GM18909 (cell line): ENCODE measurements at regions not wholly inside any gene's neighbourhood (a gene's known extent, or its start where the extent isn't known, plus 50 kb on each side); places are given as distances from the start of the nearest gene placed in this dataset.
A peak's percentile ranks its signal among the peaks of the same experiment; 100 is the strongest.

Experiments used
- ATAC-seq: cut with Tn5 transposase; IDR thresholded peaks from one replicate; pipeline ENCODE4 v1.9.1; 2021; ENCODE audit warnings: mild to moderate bottlenecking; ENCODE audit not compliant: unreplicated experiment, poor library complexity

DNA sequence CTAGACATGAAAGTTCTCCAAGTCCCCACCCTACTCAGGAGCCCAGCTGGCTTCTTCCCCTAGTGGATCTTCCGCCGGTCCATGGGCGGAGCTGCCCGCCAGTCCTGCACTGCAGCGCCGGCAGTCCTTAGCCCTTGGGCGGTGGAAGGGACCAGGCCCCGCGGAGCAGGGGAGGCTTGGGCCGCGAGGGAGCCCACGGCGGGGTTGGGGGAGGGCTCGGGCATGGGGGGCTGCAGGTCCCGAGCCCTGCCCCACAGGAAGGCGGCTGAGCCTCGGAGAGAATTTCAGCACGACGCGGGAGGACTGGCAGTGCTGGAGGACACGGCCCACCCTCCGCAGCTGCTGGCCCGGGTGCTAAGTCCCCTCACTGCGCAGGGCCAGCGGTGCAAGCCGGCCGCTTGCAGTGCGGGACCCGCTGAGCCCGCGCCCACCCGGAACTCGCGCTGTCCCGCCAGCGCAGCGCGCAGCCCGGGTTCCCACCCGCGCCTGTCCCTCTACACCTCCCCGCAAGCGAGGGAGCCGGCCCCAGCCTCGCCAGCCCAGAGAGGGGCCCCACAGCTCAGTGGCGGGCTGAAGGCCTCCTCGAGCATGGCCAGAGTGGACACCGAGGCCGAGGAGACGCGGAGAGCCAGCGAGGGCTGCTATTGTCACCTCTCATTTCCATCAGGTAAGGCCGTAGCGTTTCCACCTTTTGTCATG, 1398.6 kb downstream of the MRPL39 start:
- ATAC-seq = no peak

DNA sequence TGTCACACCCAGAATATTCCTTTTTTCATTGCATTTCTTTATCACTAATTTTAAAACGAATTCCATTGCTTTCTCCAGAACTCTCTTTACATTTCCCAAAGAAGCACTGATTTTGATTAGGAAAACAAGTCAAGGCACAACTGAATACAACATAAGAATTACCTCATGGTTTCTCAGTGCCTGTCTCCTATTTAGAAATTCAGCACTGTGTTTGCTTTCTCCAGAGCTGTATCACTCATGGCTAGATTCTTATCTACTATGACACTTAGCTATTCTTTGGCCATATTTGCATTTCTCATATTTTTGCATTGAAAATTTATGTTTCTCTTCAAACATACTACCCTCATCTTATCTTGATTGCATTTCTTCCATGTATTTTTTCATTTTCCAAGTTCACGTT, 1402.0 kb downstream of the MRPL39 start:
- no peak for ATAC-seq

DNA sequence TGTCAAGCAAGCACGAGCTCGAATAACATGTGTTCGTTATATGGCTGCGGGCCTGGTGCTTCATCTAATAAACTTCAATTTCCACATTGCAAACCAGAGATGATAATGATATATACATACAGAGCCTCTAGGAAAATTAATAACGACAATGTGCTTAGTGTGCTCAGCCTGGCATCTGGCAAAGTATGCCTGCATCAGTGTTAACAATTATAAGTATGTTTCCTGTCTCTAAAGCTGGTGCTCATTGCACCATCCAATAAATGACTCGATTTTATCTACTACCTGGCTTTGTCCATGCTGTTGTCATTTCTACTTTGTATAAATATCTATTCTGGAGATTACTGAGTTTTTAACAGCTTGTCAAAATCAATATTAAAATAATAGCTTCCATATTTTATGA, 1402.6 kb downstream of the MRPL39 start:
- ATAC-seq = no peak

DNA sequence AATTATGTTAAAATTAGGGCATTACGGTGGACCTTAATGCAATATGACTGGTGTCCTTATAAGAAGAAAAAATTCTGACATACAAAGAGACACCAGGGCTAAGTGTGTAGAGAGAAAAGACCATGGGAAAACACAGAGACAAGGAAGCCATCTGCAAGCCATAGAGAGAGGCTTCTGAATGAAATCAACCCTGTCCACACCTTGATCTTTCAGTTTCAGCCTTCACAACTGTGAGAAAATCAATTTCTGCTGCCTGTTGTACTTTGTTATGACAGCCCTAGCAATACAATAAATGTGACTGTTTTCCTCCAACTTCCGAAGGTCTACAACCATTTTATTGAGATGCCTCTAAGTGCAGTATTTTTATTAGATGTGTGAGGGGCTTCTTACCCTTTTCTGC, 1407.2 kb downstream of the MRPL39 start:
- ATAC-seq = peak; percentile 75

DNA sequence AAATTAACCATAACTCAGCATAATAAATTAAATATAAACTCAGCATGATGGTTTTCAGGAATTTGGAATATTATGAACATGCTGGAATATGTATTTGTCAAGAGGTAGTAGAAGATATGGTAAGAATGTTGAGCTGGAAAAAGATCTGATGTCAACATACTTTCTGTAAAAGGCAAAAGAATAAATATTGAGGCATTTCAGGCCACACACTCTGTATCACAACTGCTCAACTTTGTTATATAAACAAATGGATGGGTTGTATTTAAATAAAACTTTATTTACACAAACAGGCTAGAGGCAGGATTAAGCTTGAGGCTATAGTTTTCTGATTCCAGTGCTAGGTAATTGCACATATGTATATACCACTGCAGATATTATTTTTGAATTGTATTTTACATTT, 1409.4 kb downstream of the MRPL39 start:
- ATAC-seq = no peak

DNA sequence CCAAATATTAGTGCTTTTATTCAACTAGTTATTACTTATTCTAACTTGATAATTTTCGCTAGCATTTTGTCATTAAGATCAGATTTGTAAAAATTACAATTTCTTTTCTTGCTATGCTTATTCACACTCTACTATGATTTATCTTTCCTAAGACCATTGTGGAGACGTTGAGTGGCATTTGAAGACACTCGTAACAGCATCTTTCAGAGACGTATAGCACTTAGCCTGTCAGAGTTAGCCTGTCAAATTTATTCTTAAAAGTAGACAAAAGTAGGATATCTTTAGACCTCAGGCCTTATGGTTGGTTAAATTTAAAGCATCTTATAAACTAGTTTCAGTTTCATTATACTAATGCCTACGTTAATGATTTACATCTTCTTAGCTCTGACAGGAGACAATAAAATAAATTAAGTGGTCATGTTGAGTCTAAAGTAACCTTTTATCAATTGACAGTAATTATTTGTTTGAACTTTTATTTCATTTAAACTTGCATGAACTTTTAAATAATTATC, 1410.1 kb downstream of the MRPL39 start:
- ATAC-seq = peak; percentile 85

DNA sequence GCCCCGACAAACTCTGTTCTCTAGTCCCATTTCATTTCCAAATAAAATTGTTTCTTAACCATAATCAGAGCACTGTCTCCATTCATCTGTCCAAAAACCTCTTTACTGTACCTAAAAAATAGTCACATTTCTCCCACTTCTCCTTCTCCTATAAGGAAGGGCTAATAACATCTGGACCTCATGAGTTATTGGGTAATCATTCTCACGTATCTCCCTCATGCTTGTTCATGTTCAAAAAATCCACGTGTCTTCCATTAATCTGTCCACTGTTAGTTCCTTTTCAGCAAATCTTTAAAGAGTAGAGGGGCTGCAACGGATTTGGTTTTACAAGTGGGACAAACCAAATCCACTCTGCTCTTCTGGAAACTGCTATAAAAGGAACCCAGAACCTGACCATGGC, 1418.8 kb downstream of the MRPL39 start:
- ATAC-seq = no peak

DNA sequence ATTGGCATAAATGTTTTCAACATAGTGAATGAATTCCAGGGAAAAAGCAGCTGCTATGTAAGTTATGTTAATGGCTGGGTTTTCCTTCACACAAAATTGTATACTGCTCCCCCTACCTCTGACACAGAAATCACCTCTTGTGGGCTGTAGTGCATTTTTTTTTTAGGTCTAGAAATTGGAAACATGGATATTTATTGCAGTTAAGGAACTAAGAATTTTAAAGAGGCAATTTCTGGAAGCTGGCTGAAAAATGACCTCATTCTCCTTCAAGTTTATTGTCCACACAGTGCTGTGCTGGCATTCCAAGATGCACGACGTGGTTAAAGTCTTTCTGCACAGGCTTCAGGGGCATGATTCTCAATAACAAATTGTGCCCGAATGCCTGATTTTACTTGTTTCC, 1424.2 kb downstream of the MRPL39 start:
- no peak for ATAC-seq

DNA sequence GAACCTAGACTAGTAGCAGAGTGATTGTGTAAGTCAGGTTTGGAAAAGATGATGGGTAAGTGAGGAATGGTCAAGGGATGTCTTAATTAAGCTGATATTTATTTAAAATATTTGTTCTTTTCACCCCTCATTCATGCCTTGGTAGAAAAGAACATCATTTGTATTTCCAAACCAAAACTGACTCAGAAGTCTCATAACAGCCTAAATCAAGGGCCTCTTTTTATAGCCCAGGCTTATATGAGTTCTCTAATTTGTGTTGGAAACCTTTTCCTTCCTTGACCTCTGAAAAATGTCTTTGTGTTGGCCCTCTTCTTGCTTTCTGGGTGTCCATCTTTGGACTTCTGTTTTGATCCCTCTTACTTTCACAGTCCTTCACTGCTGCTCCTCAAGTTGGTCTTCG, 1428.2 kb downstream of the MRPL39 start:
- ATAC-seq = no peak

DNA sequence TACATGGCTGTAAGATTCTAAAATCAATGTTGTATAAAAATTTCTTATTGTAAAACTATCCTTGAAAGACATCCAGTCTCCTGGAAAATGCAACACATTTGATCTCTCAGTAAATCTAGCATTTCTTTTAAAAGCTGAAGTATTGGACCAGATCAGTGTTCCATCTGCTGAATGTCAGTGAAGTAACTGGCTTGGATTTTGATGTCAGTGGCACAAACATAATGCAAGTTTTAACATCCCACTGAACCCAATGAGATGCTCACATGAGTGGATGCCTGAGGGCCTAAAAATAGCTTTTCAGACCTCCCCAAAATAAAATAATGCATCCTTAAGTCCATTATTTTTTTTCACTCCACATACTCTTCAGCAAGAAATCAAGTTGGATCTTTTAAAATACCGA, 1432.2 kb downstream of the MRPL39 start:
- no peak for ATAC-seq

DNA sequence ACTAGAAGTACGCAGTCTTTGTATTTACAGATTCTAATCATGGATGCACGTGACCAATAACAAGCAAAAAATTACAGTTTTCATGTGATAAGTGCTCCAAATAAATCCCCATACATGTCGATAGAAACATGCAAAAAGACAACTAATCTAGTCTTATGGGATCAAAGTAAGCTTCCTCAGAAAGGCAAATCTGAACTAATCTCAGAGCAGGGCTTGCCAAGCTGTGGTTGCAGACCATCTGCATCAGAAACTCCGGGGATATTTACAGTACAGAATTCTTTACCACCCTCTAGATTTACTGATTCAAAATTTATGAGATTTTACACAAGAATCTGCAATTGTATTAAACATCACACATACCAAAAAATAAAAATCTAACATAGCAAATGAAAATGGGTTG, 1435.5 kb downstream of the MRPL39 start:
- ATAC-seq = no peak

DNA sequence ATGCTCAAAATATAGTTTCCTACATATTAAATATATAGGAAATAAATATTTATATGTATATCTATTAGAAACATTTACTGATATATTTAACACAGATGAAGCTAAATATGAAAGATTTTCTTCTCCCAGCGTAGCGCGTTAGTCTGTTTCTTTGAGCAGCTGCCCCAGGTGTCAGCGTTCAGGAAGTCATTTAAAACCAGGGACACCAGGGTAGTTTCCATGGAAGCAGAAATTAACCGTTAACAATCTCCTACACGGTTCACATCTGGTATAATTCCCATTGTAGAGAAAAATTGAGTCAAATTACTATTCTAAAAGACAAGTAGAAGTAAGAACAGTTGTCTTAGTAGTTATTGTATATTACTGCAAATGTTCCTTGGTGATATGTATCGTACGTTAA, 1443.7 kb downstream of the MRPL39 start:
- ATAC-seq = no peak

DNA sequence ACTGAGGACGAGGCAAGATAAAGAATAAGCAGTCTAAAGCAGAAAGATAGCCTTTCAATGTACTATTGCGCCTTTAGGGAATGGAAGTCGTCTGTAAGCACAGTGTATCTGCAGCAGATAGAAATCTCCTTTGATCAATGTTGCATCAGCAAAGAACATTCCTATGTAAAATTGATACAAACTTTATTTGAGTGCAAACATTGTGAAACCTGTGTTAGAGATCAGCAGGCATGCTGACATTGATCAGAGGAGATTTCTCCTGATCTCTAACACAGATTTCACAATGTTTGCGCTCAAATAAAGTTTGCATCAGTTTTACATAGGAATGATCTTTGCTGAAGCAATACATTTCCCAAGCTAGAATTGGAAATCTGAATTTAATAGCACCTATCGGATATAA, 1446.8 kb downstream of the MRPL39 start:
- ATAC-seq = no peak

DNA sequence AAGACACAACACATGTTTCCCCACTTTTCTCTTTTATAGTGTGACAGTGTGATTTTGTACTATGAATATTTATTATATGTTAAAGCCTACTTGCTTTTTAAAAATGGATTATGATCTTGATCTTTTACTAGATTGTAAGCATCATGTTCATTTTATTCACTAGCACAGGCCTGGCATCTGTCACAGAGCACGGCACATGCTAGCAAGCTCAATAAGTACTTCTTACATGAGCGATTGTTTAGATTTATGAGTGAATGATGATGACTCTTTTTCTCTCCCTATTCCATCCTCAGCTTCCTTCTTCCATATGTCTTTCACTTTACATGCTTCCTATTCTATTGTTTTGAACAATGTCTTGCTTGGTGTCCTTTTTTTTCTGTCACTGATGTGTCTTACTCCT, 1454.1 kb downstream of the MRPL39 start:
- no peak for ATAC-seq

DNA sequence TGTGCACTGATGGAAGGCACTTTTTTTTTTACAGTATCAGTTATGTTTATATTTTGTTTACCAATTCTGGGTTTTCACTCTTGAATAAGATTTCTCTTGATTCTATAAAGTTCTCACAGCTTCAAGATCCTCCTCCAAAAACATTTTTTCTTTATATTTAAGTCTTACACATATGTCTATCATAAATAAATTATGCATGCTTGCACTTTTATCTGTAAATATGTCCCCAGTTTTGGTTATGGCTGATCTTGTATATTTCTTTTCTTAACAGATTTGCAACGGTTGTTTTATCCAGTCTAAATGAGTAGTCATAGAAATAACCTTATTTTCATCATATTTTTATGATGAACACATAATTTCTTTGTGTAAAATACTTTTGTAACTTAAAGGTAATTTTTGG, 1456.5 kb downstream of the MRPL39 start:
- no peak for ATAC-seq

DNA sequence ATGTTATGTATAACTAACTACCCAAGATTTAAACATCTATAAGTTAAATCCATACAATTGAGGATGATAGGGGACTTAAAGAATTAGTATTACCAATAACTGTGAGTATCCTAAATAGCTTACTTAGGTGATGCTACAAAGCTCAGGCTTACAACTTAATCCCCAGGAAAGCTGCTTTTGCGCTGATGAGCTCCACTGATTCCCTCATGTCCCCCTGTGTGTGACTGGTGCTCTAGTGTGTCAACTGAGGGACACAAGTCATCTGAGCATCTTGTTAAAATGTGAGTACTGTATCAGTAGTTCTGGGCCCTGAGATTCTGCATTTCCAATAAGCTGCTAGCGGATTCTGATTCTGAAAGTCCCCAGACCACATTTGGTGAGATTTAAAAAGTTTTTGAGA, 1458.8 kb downstream of the MRPL39 start:
- no peak for ATAC-seq

DNA sequence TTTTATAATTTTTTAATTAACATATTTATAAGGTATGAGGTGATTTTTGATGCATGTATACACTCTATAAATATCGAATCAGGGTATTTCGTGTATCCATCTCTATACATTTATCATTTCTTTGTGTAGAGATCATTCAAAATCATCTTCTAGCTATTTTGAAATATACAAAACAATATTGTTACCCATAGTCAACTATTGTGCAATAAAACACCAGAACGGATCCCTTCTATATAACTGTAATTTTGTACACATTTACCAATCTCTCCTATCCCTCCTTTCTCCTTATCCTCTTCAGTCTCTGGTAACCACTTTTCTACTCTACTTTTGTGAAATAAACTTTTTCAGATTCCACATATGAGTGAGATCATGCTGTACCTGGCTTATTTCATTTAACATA, 1459.6 kb downstream of the MRPL39 start:
- no peak for ATAC-seq

DNA sequence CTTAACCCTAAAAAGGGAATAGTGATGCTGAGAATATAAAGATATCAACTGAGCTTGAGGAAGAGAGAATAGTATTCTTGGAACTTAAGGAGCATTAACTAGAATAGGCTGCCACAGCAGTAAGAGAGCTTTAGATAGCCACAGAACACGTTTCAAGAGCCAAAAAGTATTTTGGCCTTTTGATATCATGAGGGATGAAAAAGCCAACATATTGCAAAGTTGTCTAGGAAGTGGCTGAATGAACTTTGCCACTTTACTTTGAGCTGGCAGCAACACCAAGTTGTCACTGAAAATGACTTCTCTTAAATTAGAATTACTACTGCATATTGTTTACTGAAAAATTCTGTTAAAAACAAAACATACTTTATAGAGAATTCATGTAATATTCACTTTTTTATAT, 1476.2 kb downstream of the MRPL39 start:
- ATAC-seq = no peak

DNA sequence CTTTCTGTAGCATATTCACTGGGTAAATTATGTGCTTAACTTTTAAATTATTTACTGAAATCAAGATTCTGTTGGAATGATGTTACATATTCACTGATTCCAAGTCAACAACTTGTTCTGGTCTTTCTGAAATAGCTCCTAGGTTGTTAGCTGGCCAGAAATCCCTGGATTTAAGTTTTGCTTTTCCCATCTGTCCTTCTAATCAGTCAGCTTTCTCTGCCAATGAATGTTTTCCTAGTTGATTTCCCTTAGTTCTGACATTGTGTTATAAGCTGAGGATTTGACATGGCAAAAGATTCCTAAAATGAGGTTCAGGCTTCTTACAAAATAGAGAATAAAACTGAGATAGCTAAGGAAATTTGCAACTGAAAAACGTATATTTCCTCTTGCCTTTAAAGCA, 1479.6 kb downstream of the MRPL39 start:
- no peak for ATAC-seq

DNA sequence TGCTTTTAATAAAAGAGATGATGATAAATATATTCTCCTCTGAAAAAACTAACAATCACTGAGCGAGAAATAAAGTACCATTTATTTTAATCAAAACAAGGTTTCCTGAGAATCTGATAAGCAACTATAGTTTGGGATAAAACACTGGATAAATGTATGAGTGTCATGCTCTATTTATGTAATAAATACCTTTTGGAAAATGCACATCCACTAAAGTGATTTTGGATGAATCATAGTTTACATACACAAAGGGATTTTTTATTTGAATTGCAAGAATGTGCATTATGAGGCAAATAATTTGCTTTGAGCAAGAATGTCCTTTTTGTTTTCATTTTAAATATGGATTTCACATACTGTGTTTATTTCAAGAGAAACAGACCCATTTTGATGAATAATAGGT, 1483.5 kb downstream of the MRPL39 start:
- no peak for ATAC-seq

DNA sequence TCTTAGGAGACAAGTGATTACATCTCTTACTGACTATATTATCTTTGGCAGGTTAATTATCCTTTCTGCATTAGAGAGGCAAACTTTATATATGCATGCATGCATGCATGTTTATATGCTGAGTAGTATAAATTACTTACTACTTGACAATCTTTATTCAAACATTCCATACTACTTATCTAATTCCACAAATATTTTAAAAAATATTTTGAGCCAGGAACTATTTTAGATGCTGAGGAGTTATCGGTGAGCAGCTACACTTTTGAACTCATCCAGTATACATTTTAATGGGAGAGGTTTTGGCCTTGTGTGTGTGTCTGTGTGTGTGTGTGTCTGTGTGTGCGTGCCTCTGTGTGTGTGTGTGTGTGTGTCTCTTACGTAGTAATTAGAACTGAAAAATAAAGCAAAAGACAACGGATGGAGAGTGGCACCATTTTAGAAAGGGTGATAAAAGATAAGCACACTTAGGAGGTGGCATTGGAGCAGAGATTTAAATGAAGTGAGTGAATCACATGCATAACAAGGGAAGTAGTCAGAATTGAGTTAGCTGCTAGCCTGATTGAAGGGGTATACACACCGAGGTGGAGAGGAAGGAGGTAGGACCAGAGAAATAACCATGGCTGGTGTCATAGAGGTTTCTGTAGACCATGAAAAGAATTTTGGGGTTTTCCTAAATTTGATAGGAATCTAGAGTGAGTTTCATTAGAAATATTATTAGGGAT, 1488.4 kb downstream of the MRPL39 start:
- no peak for ATAC-seq

DNA sequence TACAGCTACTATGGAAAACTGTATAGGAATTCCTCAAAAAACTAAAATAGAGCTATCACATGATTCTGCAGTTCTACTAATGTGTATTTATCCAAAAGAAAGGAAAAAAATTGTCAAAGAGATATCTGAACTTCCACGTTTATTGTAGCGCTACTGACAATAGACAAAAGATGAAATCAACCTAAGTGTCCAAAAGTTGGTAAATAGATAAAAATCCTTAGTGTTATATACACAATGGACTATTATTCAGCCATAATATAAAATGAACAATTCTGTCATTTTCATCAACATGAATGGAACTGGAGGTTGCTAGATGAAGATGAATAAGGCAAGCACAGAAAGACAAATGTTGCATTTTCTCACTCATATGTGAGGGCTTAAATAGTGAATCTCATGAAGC, 1492.1 kb downstream of the MRPL39 start:
- ATAC-seq = no peak
